Transverse colon (tissue), 4 donors: ENCODE measurements at regions not wholly inside any gene's neighbourhood (a gene's known extent, or its start where the extent isn't known, plus 50 kb on each side); places are given as distances from the start of the nearest gene placed in this dataset.
A peak's percentile ranks its signal among the peaks of the same experiment; 100 is the strongest.
"Not testable (repeated sequence)": the region's sequence is repeated elsewhere in the genome, so short reads cannot be mapped to it uniquely, and the experiment has no call there.

Source experiments
- DNase-seq: peaks from one replicate; pipeline ENCODE4 v3.0.0-alpha.2; 2019
- H3K27ac ChIP-seq, 4 donors: fragments of 200-600 bp; sonication (generic); 2 replicates each; pipeline ENCODE4 v1.5.1; 2016 to 2018; ENCODE audit warnings: inconsistent platforms in 4 of 4
- H3K27me3 ChIP-seq: fragments of 200-600 bp; sonication (generic); 2 replicates; pipeline ENCODE4 v1.5.1; 2017; ENCODE audit warnings: inconsistent platforms
- H3K36me3 ChIP-seq, 4 donors: fragments of 200-600 bp; sonication (generic); 2 replicates each; pipeline ENCODE4 v1.5.1; 2017 to 2019; ENCODE audit warnings: inconsistent platforms in 4 of 4
- H3K4me1 ChIP-seq, 4 donors: fragments of 200-600 bp; sonication (generic); 2 replicates each; pipeline ENCODE4 v1.5.1; 2017 to 2020; ENCODE audit warnings: inconsistent platforms in 4 of 4
- H3K4me3 ChIP-seq, 4 donors: fragments of 200-600 bp; sonication (generic); 1 replicate in 1 of 4; 2 replicates in 3 of 4; pipeline versions ENCODE4 v1.5.1 to v1.6.1; 2017 to 2019; ENCODE audit warnings: inconsistent platforms in 4 of 4
- H3K9me3 ChIP-seq, 2 donors: fragments of 200-600 bp; sonication (generic); 2 replicates each; pipeline ENCODE4 v1.5.1; 2017 to 2019; ENCODE audit warnings: inconsistent platforms in 2 of 2
- CTCF ChIP-seq, 5 experiments: fragments of 200-600 bp in 3 of 5; fragments of 450-650 bp in 2 of 5; sonication (generic) in 3 of 5; IDR thresholded peaks; 1 replicate in 2 of 5; 2 replicates in 3 of 5; pipeline ENCODE4 v1.5.1; 2016 to 2017; ENCODE audit warnings: antibody characterized with exemption in 5 of 5, inconsistent platforms in 3 of 5, mild to moderate bottlenecking in 2 of 5, moderate library complexity in 1 of 5
- EP300 ChIP-seq: sonication (generic); formaldehyde crosslinking; IDR thresholded peaks from one replicate; pipeline ENCODE4 v1.6.1; 2017; ENCODE audit warnings: antibody characterized with exemption, low read depth
- POLR2A ChIP-seq: fragments of 450-650 bp; IDR thresholded peaks from one replicate; pipeline ENCODE4 v1.6.1; 2016; ENCODE audit warnings: antibody characterized with exemption, mild to moderate bottlenecking, moderate library complexity
- POLR2AphosphoS5 ChIP-seq, 3 donors: sonication (generic); formaldehyde crosslinking; IDR thresholded peaks; one replicate each; pipeline ENCODE4 v1.6.1; 2016; ENCODE audit warnings: antibody characterized with exemption in 3 of 3
- WGBS, 2 donors: methylation state at CpG; one replicate each; pipeline ENCODE4 v1.1.5; 2018; ENCODE audit warnings: low coverage in 1 of 2; 5-methylcytosine and 5-hydroxymethylcytosine counted together
- in situ Hi-C, 4 donors: fragments of 200-750 bp; cut with MboI; loops; one replicate each; pipeline versions ENCODE4 v1.15.0 to v1.15.1; 2017; ENCODE audit warnings: low sequenced_read_pairs in 3 of 4, low pct_ligation_motif_present in 1 of 4, low pct_unique_long_range_greater_than_20kb in 1 of 4
- intact Hi-C: fragments of 100-400 bp; cut with DNase I; formaldehyde crosslinking; loops from one replicate; pipeline ENCODE4 v1.15.1; 2023; ENCODE audit warnings: low total_unique reads

- H3K27me3 ChIP-seq, DNase-seq, intact Hi-C loops, H3K36me3 ChIP-seq, H3K27ac ChIP-seq, H3K9me3 ChIP-seq, in situ Hi-C loops, H3K4me1 ChIP-seq, H3K4me3 ChIP-seq: not testable (repeated sequence)
- WGBS, 2 donors: 87 to 92% methylated on average over 5 to 6 of the region's 6 CpGs
Measured at GRCh38 chr9:78172610-78173009, 63.3 kb upstream of the CEP78 start.

GRCh38 chr9:78171651-78172050 lies 64.2 kb upstream of the CEP78 start:
- intact Hi-C loops (no loop called here), in situ Hi-C loops (no loop called here)
- Histone ChIP-seq H3K27ac (no peak overlapping the region), H3K4me3 (no peak overlapping the region), H3K9me3 (no peaks in the 10 kb centered on the region), H3K4me1 (no peaks in the 10 kb centered on the region), H3K36me3 (no peaks in the 10 kb centered on the region), H3K27me3 (no peaks in the 10 kb centered on the region)
- TF ChIP-seq POLR2A: no peak
- TF ChIP-seq EP300: no peak
- TF ChIP-seq CTCF (IDR thresholded peaks at IDR 0.05): no peak
- no peak for TF ChIP-seq POLR2AphosphoS5 (IDR thresholded peaks at IDR 0.05)
- WGBS, 2 donors: 85 to 92% methylated on average over 1 of the region's 1 CpG
- DNase-seq: no peak

- no peak for DNase-seq
- H3K27me3 ChIP-seq: no peaks in the 10 kb centered on the region
- H3K9me3 ChIP-seq: peaks cover 0 to 5% of the 10 kb centered on the region in 2 donors
- TF ChIP-seq EP300 (no peak), POLR2A (no peak), CTCF (IDR thresholded peaks at IDR 0.05) (no peak), POLR2AphosphoS5 (IDR thresholded peaks at IDR 0.05) (no peak)
- H3K4me1 ChIP-seq: no peaks in the 10 kb centered on the region
- in situ Hi-C loops: no loop called here
- intact Hi-C loops: no loop called here
- no peaks in the 10 kb centered on the region for H3K36me3 ChIP-seq
- WGBS, 2 donors: 88 to 93% methylated on average over 3 to 6 of the region's 6 CpGs
- no peak overlapping the region for H3K27ac ChIP-seq
- no peak overlapping the region for H3K4me3 ChIP-seq
Measured at GRCh38 chr9:78169125-78169524, 66.8 kb upstream of the CEP78 start.

GRCh38 chr9:78167356-78167755 lies 68.5 kb upstream of the CEP78 start:
- Histone ChIP-seq H3K27ac (no peak overlapping the region), H3K9me3 (peaks cover 0 to 10% of the 10 kb centered on the region in 2 donors), H3K4me1 (no peaks in the 10 kb centered on the region), H3K27me3 (no peaks in the 10 kb centered on the region), H3K36me3 (no peaks in the 10 kb centered on the region), H3K4me3 (no peak overlapping the region)
- in situ Hi-C loops (no loop called here), intact Hi-C loops (no loop called here)
- WGBS, 2 donors: 21 to 34% methylated on average over 2 of the region's 2 CpGs
- TF ChIP-seq CTCF (IDR thresholded peaks at IDR 0.05): no peak
- TF ChIP-seq EP300: no peak
- TF ChIP-seq POLR2AphosphoS5 (IDR thresholded peaks at IDR 0.05): no peak
- no peak for TF ChIP-seq POLR2A
- peak; percentile 28 for DNase-seq

- H3K9me3 ChIP-seq: peaks cover 0 to 10% of the 10 kb centered on the region in 2 donors
- H3K27ac ChIP-seq: no peak overlapping the region
- no peaks in the 10 kb centered on the region for H3K27me3 ChIP-seq
- no peak for DNase-seq
- TF ChIP-seq POLR2AphosphoS5 (IDR thresholded peaks at IDR 0.05): no peak
- intact Hi-C loops: no loop called here
- H3K4me3 ChIP-seq: no peak overlapping the region
- in situ Hi-C loops: no loop called here
- H3K4me1 ChIP-seq: no peaks in the 10 kb centered on the region
- 81 to 87% methylated on average over 2 of the region's 2 CpGs for WGBS, 2 donors
- no peaks in the 10 kb centered on the region for H3K36me3 ChIP-seq
Measured at GRCh38 chr9:78163834-78164233, 72.0 kb upstream of the CEP78 start.
